ENCODE measurements at regions not wholly inside any gene's neighbourhood (a gene's known extent, or its start where the extent isn't known, plus 50 kb on each side); places are given as distances from the start of the nearest gene placed in this dataset.

GRCh38 chr3:59580996-59581395 is 531.2 kb upstream of the CFAP20DC start:
- no peak for TF ChIP-seq GATA2 (IDR thresholded peaks at IDR 0.05; ENCODE audit: low read depth, low read length)
- TF ChIP-seq GATA3 (IDR thresholded peaks at IDR 0.05; ENCODE audit: low read depth, low read length): no peak

All from SH-SY5Y (cell line).